A673 (cell line): ENCODE measurements at regions not wholly inside any gene's neighbourhood (a gene's known extent, or its start where the extent isn't known, plus 50 kb on each side); places are given as distances from the start of the nearest gene placed in this dataset.

Source experiments
- BruUV-seq: library from RNA; stranded (reverse); fragments of 400-500 nt; replicated peaks from 2 replicates; lab custom pipeline; 2021; lab: Mats Ljungman, UMichigan
- CTCF ChIA-PET: fragments of 300-600 bp; sonication (Branson Sonifier 250); formaldehyde crosslinking; loops from one replicate; lab custom pipeline; 2022; ENCODE audit warnings: antibody characterized with exemption; lab: Charles Lee
- POLR2A ChIA-PET: fragments of 300-600 bp; sonication (Branson Sonifier 250); formaldehyde crosslinking; loops from one replicate; lab custom pipeline; 2022; ENCODE audit warnings: antibody characterized with exemption; ENCODE audit not compliant: low non-redundant PET; lab: Charles Lee
- DNase-seq: peaks from one replicate; pipeline ENCODE4 v3.0.0-alpha.2; 2015; ENCODE audit warnings: low spot score
- H3K27ac ChIP-seq: fragments of 200-600 bp; sonication (generic); 2 replicates; pipeline ENCODE4 v1.5.1; 2016; ENCODE audit warnings: mixed run types, low read depth, mild to moderate bottlenecking, mixed read lengths, antibody characterized with exemption, low read length; ENCODE audit not compliant: poor library complexity, severe bottlenecking
- H3K27me3 ChIP-seq: fragments of 200-600 bp; sonication (generic); replicated peaks from 2 replicates; pipeline ENCODE4 v1.6.1; 2017; ENCODE audit warnings: mixed run types, low read depth, mild to moderate bottlenecking, mixed read lengths, antibody characterized with exemption, low read length; ENCODE audit not compliant: insufficient read depth, poor library complexity
- H3K36me3 ChIP-seq: fragments of 200-600 bp; sonication (generic); 2 replicates; pipeline ENCODE4 v1.6.1; 2016; ENCODE audit warnings: mixed run types, mild to moderate bottlenecking, mixed read lengths, antibody characterized with exemption, low read length; ENCODE audit not compliant: insufficient read depth, poor library complexity, severe bottlenecking
- H3K4me1 ChIP-seq: fragments of 200-600 bp; sonication (generic); 2 replicates; pipeline ENCODE4 v1.6.1; 2017; ENCODE audit warnings: mixed run types, mild to moderate bottlenecking, mixed read lengths, antibody characterized with exemption, low read length; ENCODE audit not compliant: insufficient read depth, poor library complexity, severe bottlenecking
- H3K4me3 ChIP-seq: fragments of 200-600 bp; sonication (generic); 2 replicates; pipeline ENCODE4 v1.5.1; 2016; ENCODE audit warnings: low read depth, mixed run types, mild to moderate bottlenecking, mixed read lengths, low read length; ENCODE audit not compliant: poor library complexity, severe bottlenecking
- H3K9me3 ChIP-seq: fragments of 200-600 bp; sonication (generic); 2 replicates; pipeline ENCODE4 v1.6.1; 2016; ENCODE audit warnings: mixed run types, low read depth, mild to moderate bottlenecking, mixed read lengths, antibody characterized with exemption, low read length; ENCODE audit not compliant: poor library complexity, severe bottlenecking
- EZH2 ChIP-seq: fragments of 200-600 bp; sonication (generic); IDR thresholded peaks from 2 replicates; pipeline ENCODE4 v1.6.1; 2017; ENCODE audit warnings: borderline replicate concordance, low read depth, mild to moderate bottlenecking, mixed read lengths, antibody characterized with exemption, low read length; ENCODE audit not compliant: poor library complexity, severe bottlenecking
- intact Hi-C: fragments of 100-400 bp; cut with micrococcal nuclease; formaldehyde crosslinking; loops from one replicate; pipeline ENCODE4 v1.10.0; 2022; ENCODE audit not compliant: unreplicated experiment
- TF ChIP-seq, protein P1 (sequence below): fragments of 300-800, 200-600 bp; sonication (generic); conservative IDR thresholded peaks from 2 replicates; pipeline ENCODE4 v1.5.1; 2017; ENCODE audit warnings: low read depth, mild to moderate bottlenecking, antibody characterized with exemption, low read length, moderate library complexity, mixed read lengths

- intact Hi-C loops, result no loop called here
- no peak overlapping the region for H3K27ac ChIP-seq
These were observed 232.7 kb upstream of the SGK1 start for GRCh38 chr6:134550604-134551003.

DNA sequence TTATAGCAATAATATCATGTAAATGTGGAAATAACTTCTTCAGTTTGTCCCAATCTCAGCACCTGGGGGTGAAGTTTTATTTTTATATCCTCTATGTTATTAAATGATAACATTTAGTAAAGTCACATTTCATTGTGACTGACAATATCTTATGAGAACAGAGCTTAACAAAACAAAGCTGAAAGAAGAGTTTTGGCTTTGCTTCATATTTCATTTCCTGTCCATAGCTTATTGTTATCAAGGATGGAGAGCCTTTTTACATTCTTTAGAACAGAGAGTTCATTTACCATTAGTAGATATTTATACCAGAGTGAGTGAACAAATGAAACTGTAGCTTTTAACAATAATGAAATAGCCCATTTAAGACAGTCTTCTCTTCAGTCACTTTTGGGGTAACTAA lies 231.9 kb upstream of the SGK1 start:
- H3K9me3 ChIP-seq, result no peaks in the 10 kb centered on the region
- ChIA-PET CTCF (no interaction called here), POLR2A (no interaction called here)
- no peaks in the 10 kb centered on the region for H3K36me3 ChIP-seq
- no peaks in the 10 kb centered on the region for H3K27me3 ChIP-seq
- H3K4me1 ChIP-seq, result peaks cover 8% of the 10 kb centered on the region
- DNase-seq, result no peak
- no peak for TF ChIP-seq EZH2
- TF ChIP-seq, protein P1, sequence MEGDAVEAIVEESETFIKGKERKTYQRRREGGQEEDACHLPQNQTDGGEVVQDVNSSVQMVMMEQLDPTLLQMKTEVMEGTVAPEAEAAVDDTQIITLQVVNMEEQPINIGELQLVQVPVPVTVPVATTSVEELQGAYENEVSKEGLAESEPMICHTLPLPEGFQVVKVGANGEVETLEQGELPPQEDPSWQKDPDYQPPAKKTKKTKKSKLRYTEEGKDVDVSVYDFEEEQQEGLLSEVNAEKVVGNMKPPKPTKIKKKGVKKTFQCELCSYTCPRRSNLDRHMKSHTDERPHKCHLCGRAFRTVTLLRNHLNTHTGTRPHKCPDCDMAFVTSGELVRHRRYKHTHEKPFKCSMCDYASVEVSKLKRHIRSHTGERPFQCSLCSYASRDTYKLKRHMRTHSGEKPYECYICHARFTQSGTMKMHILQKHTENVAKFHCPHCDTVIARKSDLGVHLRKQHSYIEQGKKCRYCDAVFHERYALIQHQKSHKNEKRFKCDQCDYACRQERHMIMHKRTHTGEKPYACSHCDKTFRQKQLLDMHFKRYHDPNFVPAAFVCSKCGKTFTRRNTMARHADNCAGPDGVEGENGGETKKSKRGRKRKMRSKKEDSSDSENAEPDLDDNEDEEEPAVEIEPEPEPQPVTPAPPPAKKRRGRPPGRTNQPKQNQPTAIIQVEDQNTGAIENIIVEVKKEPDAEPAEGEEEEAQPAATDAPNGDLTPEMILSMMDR, result no peak
- no peak overlapping the region for H3K27ac ChIP-seq
- no TSS peak for BruUV-seq
- H3K4me3 ChIP-seq, result no peak overlapping the region
- intact Hi-C loops, result no loop called here

More at GRCh38 chr6:134550604-134551003, 232.7 kb upstream of the SGK1 start:
- ChIA-PET POLR2A (no interaction called here), CTCF (no interaction called here)
- DNase-seq, result no peak
- no peaks in the 10 kb centered on the region for H3K9me3 ChIP-seq
- TF ChIP-seq, protein P1, result no peak
- TF ChIP-seq EZH2, result no peak
- H3K4me1 ChIP-seq, result peaks cover 8% of the 10 kb centered on the region
- no peak overlapping the region for H3K4me3 ChIP-seq
- H3K27me3 ChIP-seq, result no peaks in the 10 kb centered on the region
- no TSS peak for BruUV-seq
- H3K36me3 ChIP-seq, result no peaks in the 10 kb centered on the region

DNA sequence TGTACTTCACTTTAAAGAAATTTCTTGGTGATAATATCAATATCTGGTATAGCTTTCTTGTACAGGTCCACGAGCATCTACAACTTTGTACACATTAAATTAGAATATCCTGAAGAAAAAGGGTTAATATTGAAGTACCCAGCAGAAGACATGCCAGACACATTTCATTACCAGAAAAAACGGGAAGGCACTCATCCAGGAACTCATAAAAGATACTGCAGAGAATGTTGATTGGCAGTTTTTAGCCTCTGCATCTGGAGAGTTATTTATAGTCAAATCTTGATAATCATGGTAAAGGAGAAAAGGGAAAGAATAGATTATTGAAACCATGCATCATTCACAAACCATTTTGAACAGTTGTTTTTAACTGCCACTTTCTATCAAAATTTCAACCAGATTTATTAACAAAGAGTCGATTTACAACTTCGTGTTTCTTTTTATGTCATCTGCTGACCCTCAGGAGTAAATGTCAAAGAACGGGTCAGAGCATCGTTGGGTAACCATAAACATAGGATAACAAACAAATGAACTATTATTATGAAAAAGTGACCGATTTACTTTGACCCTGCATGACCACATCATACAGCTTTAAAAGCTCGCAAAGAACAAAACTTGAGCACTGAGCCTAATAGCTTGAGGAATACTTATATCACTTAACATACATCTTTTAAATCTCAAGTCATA lies 229.2 kb upstream of the SGK1 start:
- ChIA-PET CTCF (no interaction called here), POLR2A (no interaction called here)
- Histone ChIP-seq H3K4me1 (peaks cover 8% of the 10 kb centered on the region), H3K9me3 (no peaks in the 10 kb centered on the region), H3K4me3 (no peak overlapping the region), H3K27me3 (no peaks in the 10 kb centered on the region), H3K27ac (no peak overlapping the region), H3K36me3 (no peaks in the 10 kb centered on the region)
- intact Hi-C loops, result no loop called here
- no TSS peak for BruUV-seq
- no peak for TF ChIP-seq EZH2
- TF ChIP-seq, protein P1, result no peak
- DNase-seq, result no peak
